WI38 (cell line): ENCODE measurements at regions not wholly inside any gene's neighbourhood (a gene's known extent, or its start where the extent isn't known, plus 50 kb on each side); places are given as distances from the start of the nearest gene placed in this dataset.

Source experiments
- H3K4me3 ChIP-seq: 2 replicates; pipeline ENCODE4 v1.5.1; 2011; ENCODE audit warnings: low read depth, mild to moderate bottlenecking, control low read depth, low read length
- CTCF ChIP-seq: IDR thresholded peaks from 2 replicates; pipeline ENCODE4 v1.5.1; 2012; ENCODE audit warnings: low read depth, mild to moderate bottlenecking, control low read depth, low read length

GRCh38 chr3:162263596-162263995 is 767.0 kb downstream of the OTOL1 start:
- no peak overlapping the region for H3K4me3 ChIP-seq
- no peak for TF ChIP-seq CTCF

GRCh38 chr3:162269636-162270458 is 773.2 kb downstream of the OTOL1 start:
- no peak overlapping the region for H3K4me3 ChIP-seq
- TF ChIP-seq CTCF, result no peak

GRCh38 chr3:162274070-162274469 is 777.5 kb downstream of the OTOL1 start:
- no peak overlapping the region for H3K4me3 ChIP-seq
- TF ChIP-seq CTCF, result no peak

- TF ChIP-seq CTCF, result no peak
- H3K4me3 ChIP-seq, result no peak overlapping the region
Measured at GRCh38 chr3:162278834-162279233, 782.2 kb downstream of the OTOL1 start.

- no peak overlapping the region for H3K4me3 ChIP-seq
- TF ChIP-seq CTCF, result no peak
Measured at GRCh38 chr3:162285259-162285658, 788.7 kb downstream of the OTOL1 start.

GRCh38 chr3:162287600-162287999 is 791.0 kb downstream of the OTOL1 start:
- TF ChIP-seq CTCF, result no peak
- no peak overlapping the region for H3K4me3 ChIP-seq

- TF ChIP-seq CTCF, result no peak
- H3K4me3 ChIP-seq, result no peak overlapping the region
Measured at GRCh38 chr3:162292409-162292808, 795.8 kb downstream of the OTOL1 start.
